ENCODE measurements at regions not wholly inside any gene's neighbourhood (a gene's known extent, or its start where the extent isn't known, plus 50 kb on each side); places are given as distances from the start of the nearest gene placed in this dataset.
A peak's percentile ranks its signal among the peaks of the same experiment; 100 is the strongest.

DNA sequence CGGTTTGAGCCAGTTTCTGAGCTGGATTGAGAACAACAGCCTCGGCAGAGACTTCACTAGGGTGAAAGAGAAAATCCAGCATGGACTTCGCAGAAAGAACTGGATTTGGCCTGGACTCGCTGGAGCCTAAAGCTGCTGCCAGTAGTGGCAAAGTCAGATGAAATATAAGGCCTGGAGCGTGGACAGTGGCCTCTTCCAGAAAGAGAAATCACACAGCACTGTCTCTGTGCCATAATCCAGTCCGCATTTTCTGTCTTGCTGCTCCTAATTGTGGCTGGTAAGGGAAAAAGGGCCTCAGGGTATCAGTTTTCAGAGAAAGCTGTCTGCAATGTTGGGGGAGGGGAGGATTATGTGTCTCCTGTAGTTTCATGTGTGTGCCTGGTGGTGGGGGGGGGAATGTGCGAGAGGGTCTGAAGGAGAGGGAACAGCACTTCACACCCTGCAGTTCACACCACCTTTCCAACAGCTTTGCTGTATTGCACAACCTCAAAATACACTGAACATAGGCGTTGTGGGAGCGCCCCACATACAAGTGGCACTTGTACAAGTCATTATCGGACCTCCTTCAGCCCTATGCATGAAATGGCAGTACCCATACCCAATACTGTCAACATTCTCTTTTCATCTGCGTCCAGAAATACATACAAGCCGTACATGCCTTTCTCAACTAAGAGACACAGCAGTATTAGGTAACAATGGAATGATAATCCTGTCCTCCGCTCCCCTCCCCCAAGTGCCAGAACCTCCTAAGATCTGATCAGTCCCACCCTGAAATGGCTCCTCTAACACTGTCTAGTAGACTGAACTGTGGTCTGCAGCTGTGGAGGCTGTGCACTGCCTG lies 107.5 kb upstream of the ATF7IP start:
- peak; percentile 73 for DNase-seq

DNA sequence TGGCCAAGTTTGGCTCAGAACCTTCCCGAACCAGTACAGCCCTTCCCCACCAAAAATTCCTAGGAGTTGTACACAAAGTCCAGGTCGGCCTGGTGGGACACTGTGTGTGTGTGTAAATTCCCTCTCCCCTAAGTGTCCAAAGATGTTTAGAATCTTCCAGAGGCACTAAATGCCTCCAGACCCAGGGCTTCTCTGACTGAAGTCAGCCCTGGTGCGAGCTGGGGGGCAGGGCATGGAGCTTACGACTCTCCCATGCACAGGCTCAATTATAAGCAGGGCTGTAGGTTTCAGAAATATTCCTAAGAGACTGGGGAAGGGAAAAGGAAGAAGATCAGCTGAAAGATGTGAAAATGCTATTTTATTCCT lies 106.9 kb upstream of the ATF7IP start:
- DNase-seq: no peak

DNA sequence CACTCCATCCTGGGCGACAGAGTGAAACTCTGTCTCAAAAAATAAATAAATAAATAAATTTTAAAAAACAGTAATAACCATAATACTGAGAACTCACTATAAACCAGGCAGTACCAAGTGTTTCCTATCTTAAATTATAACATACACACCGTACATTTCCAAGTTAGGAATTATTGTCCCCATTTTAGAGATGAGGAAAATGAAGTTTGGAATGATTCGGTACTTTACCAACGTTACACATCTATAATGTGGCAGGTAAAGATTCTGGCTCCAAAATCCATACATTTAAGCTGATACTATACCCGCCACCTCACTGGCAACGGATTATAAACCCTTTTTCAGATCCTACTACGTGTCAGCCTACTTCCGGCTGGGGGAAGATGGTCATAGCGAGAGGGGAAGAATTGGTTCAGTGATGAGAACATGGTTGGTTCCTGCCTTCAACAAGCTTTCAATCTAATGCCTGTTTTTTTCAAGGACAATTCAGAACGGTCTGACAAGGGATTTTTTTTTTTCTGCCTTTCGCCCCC lies 105.9 kb upstream of the ATF7IP start:
- no peak for DNase-seq

DNA sequence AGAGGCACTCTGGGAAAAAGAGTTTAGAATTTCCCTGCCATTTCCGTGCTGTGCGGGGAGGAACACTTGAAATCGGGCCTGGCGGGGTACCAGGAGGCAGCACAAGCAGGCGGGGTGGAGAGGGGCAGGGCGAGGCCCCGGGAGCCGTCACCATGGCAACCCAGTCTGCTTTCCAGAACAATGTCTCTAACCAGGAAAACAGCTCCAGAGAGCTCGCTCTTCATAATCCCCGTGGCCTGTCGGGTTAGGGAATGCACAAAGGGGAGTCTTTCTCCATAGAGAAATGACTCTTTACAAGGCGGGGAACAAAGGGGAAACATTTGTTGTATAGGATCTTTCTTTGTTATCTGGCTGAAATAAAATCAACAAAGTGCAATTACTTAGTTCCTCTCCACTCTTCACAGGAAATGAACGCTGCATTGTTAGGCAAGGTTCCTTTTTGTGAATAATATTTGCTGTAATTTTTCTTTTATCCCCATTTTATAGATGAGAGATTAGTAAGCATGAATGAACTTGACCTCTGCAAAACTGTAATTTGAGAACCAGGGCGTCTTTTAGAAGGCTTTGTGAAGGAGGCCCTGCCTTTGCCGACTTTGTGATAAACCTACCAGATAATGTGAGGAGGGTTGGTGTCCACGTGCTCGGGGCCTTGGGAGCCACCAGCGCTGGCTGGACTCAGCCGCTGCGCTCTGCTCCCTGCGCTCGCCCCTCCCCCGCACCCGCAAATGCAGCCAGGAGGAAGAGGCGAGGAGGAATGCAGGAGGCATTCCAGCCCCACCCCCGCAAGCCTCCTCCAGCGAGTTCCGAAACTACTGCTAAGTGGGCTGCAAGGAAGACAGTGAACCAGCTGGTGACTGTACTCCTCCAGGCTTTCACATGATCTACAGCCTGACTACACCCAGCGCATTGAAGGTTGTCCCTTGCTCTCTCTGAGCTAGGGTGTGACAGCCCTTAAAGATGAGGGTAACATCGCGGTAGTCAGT lies 105.2 kb upstream of the ATF7IP start:
- DNase-seq: no peak

DNA sequence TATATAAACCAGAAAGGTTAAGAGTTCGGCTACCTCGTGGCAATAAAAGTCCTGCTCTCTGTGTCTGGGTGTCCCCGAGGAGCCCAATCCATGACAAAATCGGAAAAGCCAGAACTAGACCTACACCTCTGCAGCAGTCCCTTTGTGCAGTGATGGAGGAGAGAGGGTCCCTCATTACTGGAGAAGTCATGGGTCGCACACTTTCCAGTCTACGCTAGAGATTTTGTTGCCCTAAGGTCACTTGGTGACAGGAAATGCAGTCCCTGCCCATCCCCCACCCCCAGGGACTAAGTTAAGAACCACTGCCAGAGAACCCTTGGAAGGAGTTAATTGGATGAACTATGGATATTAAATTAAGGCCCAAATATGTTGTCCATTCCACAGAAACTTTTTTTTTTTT lies 104.4 kb upstream of the ATF7IP start:
- DNase-seq: no peak

DNA sequence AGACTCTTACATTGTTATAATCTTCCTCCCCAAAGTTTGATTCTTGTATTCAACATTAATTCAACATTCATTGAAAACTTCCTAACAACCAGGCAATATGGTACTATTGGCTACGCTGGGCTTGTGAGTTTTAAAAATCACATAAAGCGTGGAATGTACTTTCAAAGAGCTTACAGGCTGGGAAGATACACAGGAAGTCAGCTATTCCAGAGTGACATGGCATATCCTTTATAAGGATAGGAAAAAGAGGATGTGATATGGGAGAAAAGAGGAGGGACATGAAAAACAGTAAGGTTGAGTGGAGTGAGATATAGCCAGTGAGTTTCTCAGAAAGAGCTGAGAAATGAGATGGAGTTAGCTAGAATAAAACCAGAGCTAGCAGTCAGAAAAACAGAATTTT lies 103.6 kb upstream of the ATF7IP start:
- DNase-seq: no peak

DNA sequence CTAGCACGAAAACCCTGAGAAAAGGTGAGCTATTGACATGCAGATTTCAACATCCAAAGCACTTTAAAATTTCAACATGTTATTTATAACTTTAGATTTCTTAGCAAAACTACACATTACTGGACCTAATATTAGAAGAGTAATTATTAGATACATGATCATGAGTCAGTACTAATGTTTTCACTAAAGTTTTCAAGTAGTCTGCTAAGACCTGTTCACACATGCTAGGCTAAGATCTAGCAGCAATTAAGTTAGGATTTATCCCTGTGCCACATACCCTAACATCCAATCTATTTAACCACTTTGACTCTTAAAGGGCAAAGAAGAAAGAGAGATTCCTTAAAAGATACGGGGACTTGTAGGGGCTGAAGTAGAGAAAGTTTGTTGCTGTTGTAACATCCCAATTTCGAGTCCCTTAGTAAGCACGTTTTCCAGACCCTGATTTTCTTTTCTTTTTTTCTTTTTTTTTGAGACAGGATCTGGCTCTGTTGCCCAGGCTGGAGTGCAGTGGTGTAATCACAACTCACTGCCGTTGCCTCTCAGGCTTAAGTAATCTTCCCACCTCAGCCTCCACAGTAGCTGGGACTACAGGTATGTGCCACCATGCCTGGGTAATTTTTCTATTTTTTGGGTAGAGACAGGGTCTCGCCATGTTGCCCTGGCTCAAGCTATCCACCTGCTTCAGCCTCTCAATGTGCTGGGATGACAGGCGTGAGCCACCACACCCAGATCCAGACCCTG lies 102.5 kb upstream of the ATF7IP start:
- no peak for DNase-seq

DNA sequence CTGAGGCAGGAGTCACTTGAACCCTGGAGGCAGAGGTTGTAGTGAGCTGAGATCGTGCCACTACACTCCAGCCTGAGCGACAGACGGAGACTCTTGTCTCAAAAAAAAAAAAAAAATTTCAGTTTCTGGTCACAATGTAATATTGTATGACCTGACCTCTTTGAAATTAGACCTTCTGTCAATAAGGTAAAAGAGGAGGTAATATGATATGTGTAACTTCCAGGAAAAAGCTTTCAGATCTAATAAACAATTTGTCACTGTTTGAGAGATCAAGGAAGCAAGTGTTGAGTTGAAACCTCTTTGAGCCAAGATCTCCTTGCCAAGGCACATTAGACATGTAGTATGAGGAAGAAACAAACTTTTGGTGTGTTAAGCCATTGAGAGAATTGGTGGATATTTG lies 101.7 kb upstream of the ATF7IP start:
- no peak for DNase-seq

DNA sequence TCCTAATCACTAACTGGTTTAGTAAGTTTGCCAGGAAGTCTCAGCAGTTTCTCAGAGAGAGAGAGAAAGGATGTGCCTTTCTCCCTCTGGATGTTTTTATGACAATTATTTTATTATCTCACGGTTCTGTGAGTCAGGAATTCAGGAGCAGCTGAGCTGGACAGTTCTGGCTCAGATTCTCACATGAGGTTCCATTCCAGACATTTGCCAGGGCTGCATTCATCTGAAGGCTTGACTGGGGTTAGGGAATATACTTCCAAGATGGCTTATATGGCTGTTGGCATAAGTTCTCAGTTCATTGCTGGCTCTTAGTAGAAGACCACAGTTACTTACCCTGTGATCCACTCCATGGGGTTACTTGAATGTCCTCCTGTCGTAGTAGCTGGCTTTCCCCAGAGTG lies 101.2 kb upstream of the ATF7IP start:
- DNase-seq: no peak

DNA sequence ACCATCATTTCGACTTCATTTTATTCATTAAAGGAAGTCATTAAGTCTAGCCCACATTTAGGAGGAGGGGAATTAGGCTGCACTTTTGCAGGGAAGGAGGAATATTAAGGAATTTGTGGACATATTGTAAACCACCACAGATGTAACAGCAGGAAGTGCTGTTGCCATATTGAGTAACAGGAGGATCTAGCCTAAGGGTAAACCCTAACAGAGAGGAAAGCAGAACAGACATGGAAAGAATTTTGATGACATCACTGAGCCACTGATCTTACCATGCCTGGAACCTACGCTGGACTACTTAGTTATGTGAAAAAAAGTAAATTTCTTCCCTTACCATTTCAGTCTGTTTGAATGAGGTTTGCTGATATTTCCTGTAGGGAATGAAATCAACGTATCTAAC lies 100.7 kb upstream of the ATF7IP start:
- DNase-seq: no peak

DNA sequence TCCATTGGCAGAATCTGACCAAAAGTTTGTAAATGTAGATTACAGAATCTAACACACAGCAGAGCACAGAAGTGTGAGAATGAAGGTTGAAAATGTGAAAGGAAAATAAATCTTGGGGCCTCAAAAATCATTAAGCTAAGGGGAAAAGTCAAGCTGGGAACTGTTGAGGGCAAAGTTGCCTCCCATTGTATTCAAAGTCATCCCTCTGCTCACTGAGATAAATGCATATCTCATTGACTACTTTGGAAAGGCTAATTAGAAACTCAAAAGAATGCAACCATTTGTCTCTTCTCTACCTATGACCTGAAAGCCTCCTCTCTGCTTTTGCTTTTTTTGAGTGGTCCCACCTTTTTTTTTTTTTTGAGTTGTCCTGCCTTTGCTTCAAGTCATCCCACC lies 97.4 kb upstream of the ATF7IP start:
- DNase-seq: no peak

DNA sequence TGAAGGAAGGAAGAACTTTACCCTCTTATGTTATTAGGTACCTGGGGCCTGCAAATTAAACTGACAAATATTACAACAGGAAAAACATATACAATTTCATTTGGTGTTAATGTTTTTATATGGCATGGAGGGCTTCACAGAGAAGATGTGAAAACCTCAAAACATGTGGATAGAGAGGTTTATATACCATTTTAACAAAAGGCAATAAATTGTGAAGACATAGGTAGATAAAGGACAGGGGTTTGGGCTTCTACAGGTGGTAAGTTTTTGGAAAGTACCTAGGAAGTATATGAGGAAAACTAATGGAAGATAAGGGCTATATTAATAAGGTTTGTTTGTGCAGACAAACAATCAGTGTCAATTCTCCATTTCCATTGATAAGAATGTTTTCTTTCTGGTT lies 95.1 kb upstream of the ATF7IP start:
- no peak for DNase-seq

DNA sequence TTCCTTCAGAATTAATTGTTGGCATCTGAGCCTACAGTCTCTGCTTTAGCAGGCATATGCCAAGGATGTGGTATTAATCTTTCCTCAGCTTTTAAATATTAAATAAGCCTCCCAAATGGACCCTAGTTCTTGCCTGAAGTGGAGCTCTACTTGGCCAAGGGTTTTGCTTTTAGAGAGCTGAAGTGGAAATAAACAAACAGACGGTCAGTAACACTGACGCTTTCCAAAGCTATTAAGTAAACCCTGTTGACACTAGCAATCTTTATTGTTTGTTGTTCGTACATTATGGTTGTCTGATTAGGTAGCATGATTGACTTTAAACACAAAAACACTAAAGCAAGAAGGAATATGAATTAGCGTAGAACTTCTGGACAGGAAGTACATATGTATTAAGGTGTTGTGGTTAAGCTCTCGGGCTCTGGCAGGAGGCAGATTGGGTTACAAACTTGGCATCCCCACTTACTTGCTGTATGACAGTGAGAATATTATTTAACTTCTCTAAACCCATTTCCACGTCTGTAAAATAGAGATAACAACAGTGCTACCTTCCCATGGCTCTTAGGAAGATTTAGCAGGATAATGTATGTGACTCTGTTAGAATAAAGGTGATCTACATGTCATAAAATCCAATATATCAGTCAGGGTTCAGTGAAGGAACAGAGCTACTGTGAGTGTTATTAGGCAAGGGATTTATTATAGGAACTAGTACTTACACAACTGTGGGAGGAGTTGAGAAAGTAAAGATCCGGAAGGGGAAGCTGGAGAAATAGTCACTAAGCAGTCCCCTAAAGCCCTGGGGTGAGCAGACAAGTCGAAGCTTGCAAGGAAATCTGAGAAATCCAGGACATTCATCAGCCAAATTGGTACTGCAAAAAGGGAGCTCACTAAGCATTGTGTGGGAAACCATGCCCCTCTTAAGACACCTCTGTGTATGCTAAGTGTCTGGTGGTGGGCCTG lies 92.2 kb upstream of the ATF7IP start:
- DNase-seq: no peak

DNA sequence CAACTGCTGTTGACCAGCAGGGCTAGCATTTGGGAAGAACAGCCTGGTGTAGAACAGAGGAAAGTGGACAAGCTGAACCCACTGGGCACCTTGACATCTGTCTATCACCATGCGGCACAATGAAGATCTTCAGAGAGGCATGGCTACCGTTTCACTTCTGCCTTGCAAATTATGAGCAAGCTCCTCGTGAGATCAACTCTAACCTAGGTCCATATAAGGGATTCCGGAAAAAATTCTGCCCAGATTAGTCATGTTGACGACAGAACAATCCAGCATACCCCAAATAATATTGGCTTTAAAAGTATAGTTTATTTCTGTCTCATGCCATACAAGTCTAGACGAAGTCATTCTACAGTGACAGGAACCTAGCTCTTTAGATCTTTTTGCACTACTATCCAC lies 91.6 kb upstream of the ATF7IP start:
- no peak for DNase-seq

DNA sequence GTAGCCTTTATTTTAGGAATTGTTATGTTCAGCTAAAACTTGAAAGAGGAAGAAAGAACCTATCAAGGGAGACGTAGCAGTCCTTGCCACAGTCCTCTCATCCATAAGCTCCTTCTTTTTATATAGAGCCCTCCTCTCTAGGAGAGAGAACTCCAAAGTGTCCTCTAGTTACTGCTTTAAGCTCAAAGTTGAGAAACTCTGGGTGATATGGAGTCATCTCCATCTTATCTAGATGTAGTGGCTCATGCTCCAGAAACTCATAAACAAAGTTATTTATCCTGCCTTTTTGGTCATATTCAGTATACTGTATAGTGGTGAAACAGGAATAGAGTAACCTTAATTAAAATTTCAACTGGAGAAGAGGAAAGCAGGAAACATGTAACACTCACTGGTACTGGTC lies 90.4 kb upstream of the ATF7IP start:
- DNase-seq: no peak

DNA sequence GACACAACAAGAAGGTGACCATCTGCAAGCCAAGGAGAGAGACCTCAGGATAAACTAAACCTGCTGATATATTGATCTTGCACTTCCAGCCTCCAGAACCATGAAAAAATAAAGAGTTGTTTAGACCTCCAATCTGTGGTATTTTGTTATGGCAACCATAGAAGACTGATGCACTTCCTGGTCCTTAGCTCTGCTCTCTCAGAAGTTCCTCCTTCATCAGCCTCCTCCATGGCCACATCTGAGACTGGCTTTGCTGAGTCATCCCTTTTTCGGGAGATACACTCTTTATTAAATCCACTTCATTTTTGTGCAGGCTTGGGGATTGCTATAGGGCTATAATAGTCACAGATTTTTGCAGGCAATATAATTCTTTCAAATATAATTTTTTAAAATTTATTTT lies 89.6 kb upstream of the ATF7IP start:
- no peak for DNase-seq

DNA sequence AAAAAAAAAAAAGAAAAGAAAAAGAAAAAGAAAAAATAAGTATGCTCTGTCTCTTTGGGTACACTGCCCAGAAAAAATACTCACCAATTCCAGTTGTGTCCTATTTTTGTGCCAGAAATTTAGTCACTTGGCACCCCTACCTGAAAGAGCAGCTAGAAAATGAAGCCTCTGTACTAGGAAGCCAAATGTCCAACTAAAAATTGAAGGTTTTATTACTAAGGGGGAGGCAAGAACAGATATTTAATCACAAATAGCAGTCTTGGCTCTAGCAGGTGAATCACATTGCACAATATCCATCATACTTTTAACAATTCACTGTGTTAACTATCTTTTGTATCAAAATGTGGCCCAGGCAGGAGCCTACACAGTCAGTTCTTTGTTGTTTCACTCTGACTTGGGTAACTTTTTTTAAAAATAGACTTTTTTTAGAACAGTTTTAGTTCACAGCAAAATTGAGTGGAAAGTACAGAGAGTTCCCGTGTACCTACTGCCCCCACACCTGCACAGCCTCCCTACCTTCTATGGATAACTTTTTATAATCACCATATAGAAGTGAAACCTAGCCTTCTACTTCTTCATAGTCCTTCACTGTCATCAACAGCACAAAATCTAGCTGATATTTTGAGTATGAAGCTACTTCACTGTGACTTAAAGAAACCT lies 87.1 kb upstream of the ATF7IP start:
- DNase-seq: no peak

DNA sequence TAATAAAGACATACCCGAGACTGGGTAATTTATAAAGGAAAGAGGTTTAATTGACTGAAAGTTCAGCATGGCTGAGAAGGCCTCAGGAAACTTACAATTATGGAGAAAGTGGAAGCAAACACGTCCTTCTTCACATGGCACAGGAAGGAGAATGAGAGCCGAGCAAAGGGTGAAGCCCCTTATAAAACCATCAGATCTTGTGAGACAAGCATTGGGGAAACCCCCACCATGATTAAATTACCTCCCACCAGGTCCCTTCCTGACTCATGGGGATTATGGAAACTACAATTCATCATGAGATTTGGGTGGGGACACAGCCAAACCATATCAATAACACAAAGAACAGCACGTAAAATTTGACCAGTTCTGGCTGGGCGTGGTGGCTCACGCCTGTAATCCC lies 85.6 kb upstream of the ATF7IP start:
- no peak for DNase-seq

DNA sequence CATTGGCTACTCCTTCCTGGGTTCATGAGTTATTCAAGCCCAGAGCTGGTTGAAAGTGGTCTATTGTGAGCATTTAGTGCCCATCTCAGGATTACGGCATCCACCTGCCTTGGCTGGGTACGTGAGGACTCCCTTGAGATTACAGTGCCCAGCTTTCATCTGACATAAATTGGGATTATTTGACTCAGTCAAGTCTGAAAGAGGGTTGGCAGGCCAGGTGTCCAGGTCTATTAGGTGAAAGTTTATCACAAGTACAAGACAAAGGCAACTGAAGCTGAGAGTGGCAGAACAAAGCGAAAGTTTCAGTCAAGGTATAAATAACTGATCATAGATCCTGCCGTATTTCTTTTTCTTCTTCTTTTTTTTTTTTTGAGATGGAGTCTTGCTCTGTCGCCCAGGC lies 84.6 kb upstream of the ATF7IP start:
- no peak for DNase-seq

DNA sequence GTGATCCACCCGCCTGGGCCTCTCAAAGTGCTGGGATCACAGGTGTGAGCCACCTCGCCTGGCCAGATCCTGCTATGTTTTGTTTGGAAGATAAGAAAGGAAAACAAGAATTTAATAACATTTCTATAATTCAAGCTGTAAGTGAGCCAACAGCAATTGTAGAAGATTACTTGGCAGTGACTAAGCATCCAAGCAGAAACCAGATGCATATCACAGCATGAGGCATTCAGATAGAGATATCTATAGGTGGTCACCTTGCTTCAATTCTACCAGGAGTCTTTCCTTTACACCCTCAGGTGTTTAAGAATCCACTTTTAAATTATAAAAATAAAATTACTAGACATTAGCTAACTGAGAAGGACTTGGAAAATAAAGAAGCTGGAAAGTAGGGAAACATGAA lies 83.9 kb upstream of the ATF7IP start:
- DNase-seq: no peak

DNA sequence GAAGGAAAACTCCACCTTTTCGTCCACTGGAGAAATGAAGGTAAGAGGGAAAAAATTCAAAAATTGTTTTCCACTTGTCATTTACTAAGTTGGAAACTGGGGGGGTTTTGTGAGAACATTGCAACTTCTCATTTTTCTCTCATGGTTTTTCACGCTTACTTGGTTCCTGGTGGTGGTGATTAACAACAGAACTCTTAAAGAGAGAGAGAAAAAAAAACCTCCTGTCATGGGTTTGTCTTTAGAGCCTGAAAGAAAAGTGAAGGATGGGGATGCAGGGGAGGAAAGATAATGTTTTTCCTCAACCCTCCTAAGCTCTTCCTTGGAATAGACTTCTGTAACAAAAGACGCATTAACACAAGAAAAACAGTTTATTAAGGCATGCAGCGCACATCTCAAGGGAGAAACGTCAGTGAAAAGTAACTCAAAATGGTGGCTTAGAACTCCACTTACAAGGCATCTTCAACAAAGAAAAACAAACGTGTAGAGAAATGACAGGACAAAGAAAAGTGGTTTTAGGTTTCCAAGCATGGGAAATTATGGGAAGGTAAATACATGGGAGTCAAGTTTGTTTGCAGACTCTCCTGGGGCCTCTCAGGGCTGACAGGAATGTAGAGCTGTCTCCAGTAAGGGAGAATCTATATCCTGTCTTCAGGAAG lies 81.9 kb upstream of the ATF7IP start:
- no peak for DNase-seq
